ENCODE measurements at regions not wholly inside any gene's neighbourhood (a gene's known extent, or its start where the extent isn't known, plus 50 kb on each side); places are given as distances from the start of the nearest gene placed in this dataset.

DNA sequence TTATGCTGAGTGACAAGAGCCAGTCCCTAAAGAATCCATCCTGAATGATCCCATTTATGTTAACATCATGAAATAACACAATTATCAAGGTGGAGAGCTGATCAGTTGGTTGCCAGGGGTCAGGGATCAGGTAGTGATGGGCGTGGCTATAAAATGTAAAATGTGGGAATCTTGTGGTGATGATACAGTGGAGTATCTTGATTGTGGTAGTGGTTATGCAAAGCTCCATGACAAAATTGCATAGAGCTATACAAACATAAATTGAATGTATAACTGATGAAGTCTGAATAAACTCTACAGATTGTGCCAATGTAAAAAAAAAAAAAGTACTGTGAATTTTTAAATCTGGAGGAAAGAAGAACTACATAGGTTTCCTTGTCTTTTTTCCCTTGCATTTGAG lies 104.6 kb upstream of the SPATA31C2 start:
- Histone ChIP-seq H3K4me3 (ENCODE audit: low read depth, low read length) (no peak overlapping the region), H3K27me3 (replicated peaks; ENCODE audit: control insufficient read depth, insufficient read depth, low read length) (no peaks in the 10 kb centered on the region), H3K9me3 (no peaks in the 10 kb centered on the region), H3K36me3 (ENCODE audit: control insufficient read depth, insufficient read depth, low read length) (no peaks in the 10 kb centered on the region), H3K4me1 (no peaks in the 10 kb centered on the region)
- ChIA-PET CTCF (no interaction called here), POLR2A (no interaction called here)
- TF ChIP-seq, protein P1, sequence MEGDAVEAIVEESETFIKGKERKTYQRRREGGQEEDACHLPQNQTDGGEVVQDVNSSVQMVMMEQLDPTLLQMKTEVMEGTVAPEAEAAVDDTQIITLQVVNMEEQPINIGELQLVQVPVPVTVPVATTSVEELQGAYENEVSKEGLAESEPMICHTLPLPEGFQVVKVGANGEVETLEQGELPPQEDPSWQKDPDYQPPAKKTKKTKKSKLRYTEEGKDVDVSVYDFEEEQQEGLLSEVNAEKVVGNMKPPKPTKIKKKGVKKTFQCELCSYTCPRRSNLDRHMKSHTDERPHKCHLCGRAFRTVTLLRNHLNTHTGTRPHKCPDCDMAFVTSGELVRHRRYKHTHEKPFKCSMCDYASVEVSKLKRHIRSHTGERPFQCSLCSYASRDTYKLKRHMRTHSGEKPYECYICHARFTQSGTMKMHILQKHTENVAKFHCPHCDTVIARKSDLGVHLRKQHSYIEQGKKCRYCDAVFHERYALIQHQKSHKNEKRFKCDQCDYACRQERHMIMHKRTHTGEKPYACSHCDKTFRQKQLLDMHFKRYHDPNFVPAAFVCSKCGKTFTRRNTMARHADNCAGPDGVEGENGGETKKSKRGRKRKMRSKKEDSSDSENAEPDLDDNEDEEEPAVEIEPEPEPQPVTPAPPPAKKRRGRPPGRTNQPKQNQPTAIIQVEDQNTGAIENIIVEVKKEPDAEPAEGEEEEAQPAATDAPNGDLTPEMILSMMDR (IDR thresholded peaks at IDR 0.05; ENCODE audit: insufficient read depth in 1 of 2, low read depth in 1 of 2, low read length in 1 of 2, severe bottlenecking in 1 of 2, unreplicated experiment in 1 of 2): no peak
- no peak for DNase-seq
- BruUV-seq (replicated peaks): no TSS peak
- Mint-ChIP-seq H3K36me3 (ENCODE audit: insufficient read depth, unreplicated experiment) (no peaks in the 10 kb centered on the region), H3K4me1 (ENCODE audit: low read depth, unreplicated experiment) (no peaks in the 10 kb centered on the region), H3K27ac (ENCODE audit: unreplicated experiment) (no peak overlapping the region), H3K4me3 (ENCODE audit: unreplicated experiment) (no peak overlapping the region), H3K27me3 (ENCODE audit: insufficient read depth, unreplicated experiment) (no peaks in the 10 kb centered on the region), H3K9me3 (ENCODE audit: unreplicated experiment) (peaks cover 10% of the 10 kb centered on the region)
- intact Hi-C loops (cut with micrococcal nuclease; ENCODE audit: unreplicated experiment): no loop called here

DNA sequence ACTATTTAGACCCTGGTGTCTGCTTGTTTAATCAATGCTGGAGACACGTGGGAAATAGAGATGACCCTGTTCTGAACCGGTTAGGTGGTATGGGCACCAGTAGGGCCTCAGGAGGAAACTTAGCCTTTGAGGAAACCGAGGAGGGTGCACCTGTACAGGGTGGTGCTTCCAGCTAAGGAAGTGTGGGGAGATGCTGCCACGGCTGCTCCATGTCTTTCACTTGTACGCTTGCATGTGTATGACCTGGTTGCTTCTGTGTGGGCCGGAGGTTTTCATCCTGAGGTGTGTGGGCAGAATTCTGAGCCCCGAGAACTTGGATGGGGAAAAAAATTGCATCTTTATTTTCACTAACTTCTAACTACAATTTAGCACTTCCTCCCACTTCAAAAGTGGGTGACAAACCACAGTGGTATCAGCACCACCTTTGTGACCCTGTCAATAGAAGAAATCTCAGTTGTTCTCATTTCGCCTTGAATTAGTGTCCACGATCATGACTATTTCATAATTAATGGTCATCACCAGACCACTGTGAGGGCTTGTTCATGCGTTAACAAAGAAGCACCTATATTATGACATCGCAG lies 99.8 kb upstream of the SPATA31C2 start:
- CTCF ChIA-PET: no interaction called here
- POLR2A ChIA-PET: no interaction called here
- no peaks in the 10 kb centered on the region for H3K4me1 ChIP-seq
- H3K36me3 ChIP-seq (ENCODE audit: control insufficient read depth, insufficient read depth, low read length): no peaks in the 10 kb centered on the region
- BruUV-seq (replicated peaks): no TSS peak
- Mint-ChIP-seq H3K9me3 (ENCODE audit: unreplicated experiment) (peaks cover 10% of the 10 kb centered on the region), H3K36me3 (ENCODE audit: insufficient read depth, unreplicated experiment) (no peaks in the 10 kb centered on the region), H3K4me3 (ENCODE audit: unreplicated experiment) (no peak overlapping the region), H3K27ac (ENCODE audit: unreplicated experiment) (no peak overlapping the region), H3K27me3 (ENCODE audit: insufficient read depth, unreplicated experiment) (no peaks in the 10 kb centered on the region), H3K4me1 (ENCODE audit: low read depth, unreplicated experiment) (no peaks in the 10 kb centered on the region)
- intact Hi-C loops (cut with micrococcal nuclease; ENCODE audit: unreplicated experiment): no loop called here
- DNase-seq: no peak
- no peaks in the 10 kb centered on the region for H3K9me3 ChIP-seq
- H3K4me3 ChIP-seq (ENCODE audit: low read depth, low read length): no peak overlapping the region
- H3K27me3 ChIP-seq (replicated peaks; ENCODE audit: control insufficient read depth, insufficient read depth, low read length): no peaks in the 10 kb centered on the region
- TF ChIP-seq, protein P1 (IDR thresholded peaks at IDR 0.05; ENCODE audit: insufficient read depth in 1 of 2, low read depth in 1 of 2, low read length in 1 of 2, severe bottlenecking in 1 of 2, unreplicated experiment in 1 of 2): no peak

DNA sequence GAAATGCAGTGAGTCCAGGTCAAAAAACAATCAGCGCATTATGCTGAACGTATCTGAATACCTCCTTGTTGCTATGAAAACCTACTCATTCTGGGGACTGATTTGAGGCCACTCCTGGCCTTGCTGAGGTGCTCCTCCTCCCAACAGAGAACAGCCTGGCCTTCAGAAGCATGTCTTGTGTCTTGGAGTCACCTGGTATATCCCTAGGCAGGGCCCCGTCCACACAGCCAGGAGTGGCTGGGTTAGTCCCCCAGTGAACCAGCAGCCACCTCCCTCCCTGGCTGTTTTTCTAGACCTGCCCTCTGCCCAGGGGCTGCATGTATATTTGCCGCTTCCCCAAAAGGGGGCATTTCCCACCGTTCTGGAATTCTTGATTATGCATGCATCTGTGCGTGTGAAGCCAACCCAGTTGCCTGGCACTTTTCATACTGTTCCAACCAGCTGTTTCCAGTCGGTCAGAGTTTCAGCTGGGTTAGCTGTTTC lies 99.2 kb upstream of the SPATA31C2 start:
- no peak overlapping the region for H3K27ac Mint-ChIP-seq (ENCODE audit: unreplicated experiment)
- ChIA-PET CTCF (no interaction called here), POLR2A (no interaction called here)
- DNase-seq: no peak
- no TSS peak for BruUV-seq (replicated peaks)
- Histone ChIP-seq H3K4me1 (no peaks in the 10 kb centered on the region), H3K4me3 (ENCODE audit: low read depth, low read length) (no peak overlapping the region), H3K9me3 (no peaks in the 10 kb centered on the region), H3K27me3 (replicated peaks; ENCODE audit: control insufficient read depth, insufficient read depth, low read length) (no peaks in the 10 kb centered on the region), H3K36me3 (ENCODE audit: control insufficient read depth, insufficient read depth, low read length) (no peaks in the 10 kb centered on the region)
- H3K27me3 Mint-ChIP-seq (ENCODE audit: insufficient read depth, unreplicated experiment): no peaks in the 10 kb centered on the region
- intact Hi-C loops (cut with micrococcal nuclease; ENCODE audit: unreplicated experiment): no loop called here
- H3K4me1 Mint-ChIP-seq (ENCODE audit: low read depth, unreplicated experiment): no peaks in the 10 kb centered on the region
- H3K36me3 Mint-ChIP-seq (ENCODE audit: insufficient read depth, unreplicated experiment): no peaks in the 10 kb centered on the region
- H3K9me3 Mint-ChIP-seq (ENCODE audit: unreplicated experiment): peaks cover 10% of the 10 kb centered on the region
- TF ChIP-seq, protein P1 (IDR thresholded peaks at IDR 0.05; ENCODE audit: insufficient read depth in 1 of 2, low read depth in 1 of 2, low read length in 1 of 2, severe bottlenecking in 1 of 2, unreplicated experiment in 1 of 2): no peak
- H3K4me3 Mint-ChIP-seq (ENCODE audit: unreplicated experiment): no peak overlapping the region
